Right cardiac atrium (tissue), 5 donors: ENCODE measurements at regions not wholly inside any gene's neighbourhood (a gene's known extent, or its start where the extent isn't known, plus 50 kb on each side); places are given as distances from the start of the nearest gene placed in this dataset.
A peak's percentile ranks its signal among the peaks of the same experiment; 100 is the strongest.

Experiments
- ATAC-seq, 2 donors: fragments of 200-7000 bp; cut with Tn5 transposase; one replicate each; pipeline versions ENCODE4 v1.8.0 to v1.9.1; 2020; ENCODE audit warnings: moderate library complexity in 2 of 2, mild to moderate bottlenecking in 1 of 2
- DNase-seq, 3 donors: peaks; one replicate each; pipeline ENCODE4 v3.0.0-alpha.2; 2020
- H3K27ac ChIP-seq: one replicate; pipeline ENCODE4 v1.5.1; 2013; ENCODE audit warnings: mild to moderate bottlenecking, low read length, control low read depth, moderate library complexity
- H3K27me3 ChIP-seq: one replicate; pipeline ENCODE4 v1.6.1; 2013; ENCODE audit not compliant: control insufficient read depth, insufficient read depth
- H3K4me1 ChIP-seq: one replicate; pipeline ENCODE4 v1.6.1; 2013; ENCODE audit warnings: low read length; ENCODE audit not compliant: control insufficient read depth, insufficient read depth
- H3K4me3 ChIP-seq: one replicate; pipeline ENCODE4 v1.5.1; 2013; ENCODE audit warnings: low read length, control low read depth
- H3K9me3 ChIP-seq: one replicate; pipeline ENCODE4 v1.6.1; 2013; ENCODE audit warnings: low read length; ENCODE audit not compliant: control insufficient read depth
- WGBS: extraction: QIAGEN DNeasy Blood & Tissue Kit; methylation state at CpG from one replicate; pipeline ENCODE4 v1.1.7; 2013; 5-methylcytosine and 5-hydroxymethylcytosine counted together
- intact Hi-C, 4 donors: fragments of 100-400 bp; cut with DNase I; formaldehyde crosslinking; loops; one replicate each; pipeline versions ENCODE4 v1.11.0 to v1.14.0; 2022 to 2023
- donor health status: healthy with polysubstance abuse.
- donor health status: DM: no; HTN: yes; CAD: no.
- donor health status: DM: no; HTN: no; CAD: no.
- donor health status: DM: no; HTN: yes; CAD: no; lungs with severe emphysema.
- donor health status: DM: yes; HTN: yes; CAD: no.

DNA sequence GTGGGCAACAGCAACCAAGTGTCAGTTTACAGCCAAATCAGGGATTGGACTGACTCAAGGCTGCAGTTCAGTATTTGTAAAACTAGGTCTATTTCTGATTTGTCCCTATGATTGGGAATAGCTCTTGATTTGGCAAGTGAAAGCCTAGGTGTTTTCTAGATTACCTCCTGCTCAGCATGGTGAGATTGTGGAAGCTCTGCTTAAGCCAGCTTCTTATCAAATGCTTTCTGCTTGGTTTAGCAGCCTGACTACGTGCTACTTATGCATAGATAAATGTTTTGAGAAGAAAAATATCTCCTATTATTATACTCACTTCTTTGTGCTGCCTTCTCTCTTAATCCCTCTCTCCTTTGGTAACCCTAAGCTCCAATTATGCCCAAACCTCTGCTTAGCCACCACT is 86.3 kb upstream of the AMOTL1 start:
- no peaks in the 10 kb centered on the region for H3K27me3 ChIP-seq
- H3K27ac ChIP-seq: no peak overlapping the region
- no peak for DNase-seq
- intact Hi-C loops: no loop called here
- H3K4me3 ChIP-seq: no peak overlapping the region
- 58% methylated on average over 1 of the region's 1 CpG for WGBS
- H3K9me3 ChIP-seq: no peaks in the 10 kb centered on the region
- no peak for ATAC-seq
- H3K4me1 ChIP-seq: no peaks in the 10 kb centered on the region

DNA sequence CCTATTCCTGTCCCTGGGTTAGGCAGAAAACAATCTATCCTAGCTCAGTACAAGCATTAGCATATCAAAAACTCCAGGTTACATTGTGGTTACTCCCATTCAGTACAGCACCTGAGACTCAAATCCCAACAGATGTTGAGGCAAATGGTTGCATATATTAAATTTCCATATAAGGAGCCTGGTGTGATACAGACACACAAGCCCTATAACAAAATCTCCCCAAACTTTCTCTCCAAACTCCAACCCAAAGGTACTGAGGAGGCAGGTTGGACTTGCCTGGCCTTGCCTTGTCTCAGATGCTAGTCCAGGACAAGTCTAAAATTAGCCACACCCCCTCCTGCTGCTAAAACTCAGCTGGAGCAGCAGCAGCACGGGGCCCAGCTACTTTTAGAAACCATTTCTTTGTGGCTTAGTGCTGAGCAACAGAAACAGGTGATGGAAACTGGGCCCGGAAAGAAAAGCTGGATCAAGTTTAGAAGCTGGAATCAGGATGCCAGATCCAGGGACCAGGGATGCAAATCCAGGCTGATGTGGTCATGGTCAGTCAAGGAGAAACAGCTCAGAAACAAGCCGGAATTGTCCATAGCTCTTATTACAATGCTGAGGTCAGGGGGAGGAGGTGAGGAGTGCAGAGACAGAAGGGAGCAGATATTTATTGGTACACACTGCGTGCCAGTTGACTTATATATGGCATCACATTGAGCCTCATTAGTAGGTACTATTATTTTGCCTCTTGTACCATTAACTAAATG is 73.7 kb upstream of the AMOTL1 start:
- DNase-seq: no peak

DNA sequence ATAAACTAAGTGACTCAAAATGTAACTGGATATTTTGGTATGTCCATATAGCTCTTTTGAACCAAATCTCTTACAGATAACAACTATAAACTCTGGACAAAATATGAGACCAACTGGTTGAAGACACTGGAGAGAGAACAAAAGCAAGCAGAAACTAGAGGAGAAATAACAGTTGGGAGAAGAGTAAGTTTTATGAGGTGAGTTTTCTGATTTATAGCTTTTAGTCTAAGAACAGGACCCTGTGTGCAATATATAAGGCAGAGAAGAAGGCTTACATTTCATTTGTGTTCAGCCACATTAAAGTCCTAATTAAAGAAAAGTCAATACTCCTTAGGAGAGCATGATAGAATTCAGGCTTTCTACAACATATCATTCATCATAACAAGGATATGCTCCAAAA is 71.0 kb upstream of the AMOTL1 start:
- no peaks in the 10 kb centered on the region for H3K27me3 ChIP-seq
- H3K4me3 ChIP-seq: no peak overlapping the region
- H3K9me3 ChIP-seq: no peaks in the 10 kb centered on the region
- H3K27ac ChIP-seq: no peak overlapping the region
- DNase-seq (no peak), ATAC-seq (no peak)
- intact Hi-C loops: no loop called here
- no peaks in the 10 kb centered on the region for H3K4me1 ChIP-seq

More for the DNA sequence above, 73.7 kb upstream of the AMOTL1 start:
- H3K4me3 ChIP-seq: no peak overlapping the region
- no peaks in the 10 kb centered on the region for H3K27me3 ChIP-seq
- intact Hi-C loops: no loop called here
- H3K27ac ChIP-seq: peak overlapping the region; percentile 10
- H3K4me1 ChIP-seq: no peaks in the 10 kb centered on the region
- no peak for ATAC-seq
- WGBS: 76% methylated on average over 4 of the region's 4 CpGs
- H3K9me3 ChIP-seq: no peaks in the 10 kb centered on the region

GRCh38 chr11:94700622-94701021 is 67.5 kb upstream of the AMOTL1 start:
- no peak for DNase-seq
- ATAC-seq: no peak
- intact Hi-C loops: no loop called here
- WGBS: 88% methylated on average over 1 of the region's 1 CpG
- Histone ChIP-seq H3K4me3 (no peak overlapping the region), H3K27ac (no peak overlapping the region), H3K9me3 (no peaks in the 10 kb centered on the region), H3K27me3 (no peaks in the 10 kb centered on the region), H3K4me1 (no peaks in the 10 kb centered on the region)

DNA sequence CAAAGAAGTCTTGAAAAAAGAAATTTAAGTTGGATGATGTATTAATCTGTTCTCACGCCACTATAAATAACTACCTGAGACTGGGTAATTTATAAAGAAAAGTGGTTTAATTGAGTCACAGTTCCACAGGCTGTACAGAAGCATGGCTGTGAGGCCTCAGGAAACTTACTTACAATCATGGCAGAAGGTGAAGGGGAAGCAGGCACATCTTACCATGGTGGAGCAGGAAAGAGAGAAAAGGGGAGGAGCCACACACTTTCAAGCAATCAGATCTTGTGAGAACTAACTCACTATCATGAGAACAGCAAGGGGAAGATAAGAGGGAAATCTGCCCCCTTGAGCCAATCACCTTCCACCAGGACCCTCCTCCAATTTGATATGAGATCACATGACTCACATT is 65.7 kb upstream of the AMOTL1 start:
- ATAC-seq: no peak
- H3K27ac ChIP-seq: no peak overlapping the region
- no peak for DNase-seq
- H3K4me3 ChIP-seq: no peak overlapping the region
- no peaks in the 10 kb centered on the region for H3K4me1 ChIP-seq
- H3K27me3 ChIP-seq: no peaks in the 10 kb centered on the region
- H3K9me3 ChIP-seq: no peaks in the 10 kb centered on the region
- intact Hi-C loops: no loop called here
- 99% methylated on average over 1 of the region's 1 CpG for WGBS

DNA sequence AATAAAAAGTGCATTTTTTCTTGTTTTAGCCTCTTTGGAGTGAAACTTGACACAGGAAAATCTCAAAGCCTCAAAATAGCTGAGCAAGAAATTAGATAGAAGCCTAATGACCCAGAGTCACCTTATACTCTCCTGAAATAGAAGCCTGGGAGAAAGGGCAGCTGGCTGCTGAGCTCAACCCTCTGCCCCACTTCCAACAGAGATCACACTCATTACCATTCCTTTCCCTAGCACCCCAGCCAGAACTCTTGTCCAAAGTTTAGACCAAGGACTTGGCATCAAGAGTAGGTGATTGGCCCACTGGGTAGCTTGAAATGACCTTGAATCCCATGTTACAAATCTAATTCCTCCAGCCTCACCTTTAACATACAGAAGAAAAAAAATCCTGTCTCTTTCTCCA is 62.7 kb upstream of the AMOTL1 start:
- H3K4me1 ChIP-seq: no peaks in the 10 kb centered on the region
- H3K27ac ChIP-seq: no peak overlapping the region
- ATAC-seq (peak; percentile 85), DNase-seq (no peak)
- intact Hi-C loops: no loop called here
- no peaks in the 10 kb centered on the region for H3K27me3 ChIP-seq
- H3K9me3 ChIP-seq: no peaks in the 10 kb centered on the region
- H3K4me3 ChIP-seq: no peak overlapping the region

- WGBS: 56% methylated on average over 6 of the region's 6 CpGs
- H3K4me3 ChIP-seq: peak overlapping the region; percentile 1
- no peaks in the 10 kb centered on the region for H3K9me3 ChIP-seq
- H3K27ac ChIP-seq: peak overlapping the region; percentile 36
- intact Hi-C loops: no loop called here
- ATAC-seq: peak; percentile 60 to 80
- H3K27me3 ChIP-seq: no peaks in the 10 kb centered on the region
- no peaks in the 10 kb centered on the region for H3K4me1 ChIP-seq
- DNase-seq: no peak
Observed at GRCh38 chr11:94705891-94706615, 62.1 kb upstream of the AMOTL1 start.

- intact Hi-C loops: no loop called here
- Histone ChIP-seq H3K4me1 (no peaks in the 10 kb centered on the region), H3K27me3 (no peaks in the 10 kb centered on the region), H3K27ac (no peak overlapping the region), H3K4me3 (no peak overlapping the region), H3K9me3 (no peaks in the 10 kb centered on the region)
- ATAC-seq (no peak), DNase-seq (no peak)
- 93% methylated on average over 4 of the region's 4 CpGs for WGBS
Observed at GRCh38 chr11:94708176-94708575, 60.0 kb upstream of the AMOTL1 start.

GRCh38 chr11:94708642-94709041 is 59.5 kb upstream of the AMOTL1 start:
- DNase-seq (no peak), ATAC-seq (no peak)
- Histone ChIP-seq H3K27me3 (no peaks in the 10 kb centered on the region), H3K27ac (no peak overlapping the region), H3K4me1 (no peaks in the 10 kb centered on the region), H3K4me3 (no peak overlapping the region), H3K9me3 (no peaks in the 10 kb centered on the region)
- intact Hi-C loops: no loop called here
- WGBS: 62% methylated on average over 4 of the region's 4 CpGs

- no peak for DNase-seq
- Histone ChIP-seq H3K27ac (no peak overlapping the region), H3K4me3 (no peak overlapping the region), H3K4me1 (no peaks in the 10 kb centered on the region), H3K9me3 (no peaks in the 10 kb centered on the region), H3K27me3 (no peaks in the 10 kb centered on the region)
- intact Hi-C loops: no loop called here
- ATAC-seq: no peak
Observed at GRCh38 chr11:94715225-94715624, 52.9 kb upstream of the AMOTL1 start.

- H3K9me3 ChIP-seq: no peaks in the 10 kb centered on the region
- ATAC-seq (no peak), DNase-seq (no peak)
- intact Hi-C loops: no loop called here
- H3K27me3 ChIP-seq: no peaks in the 10 kb centered on the region
- no peaks in the 10 kb centered on the region for H3K4me1 ChIP-seq
- no peak overlapping the region for H3K27ac ChIP-seq
- H3K4me3 ChIP-seq: no peak overlapping the region
Observed at GRCh38 chr11:94717667-94718066, 50.5 kb upstream of the AMOTL1 start.
